Prostate gland (tissue), 2 donors: ENCODE measurements at regions not wholly inside any gene's neighbourhood (a gene's known extent, or its start where the extent isn't known, plus 50 kb on each side); places are given as distances from the start of the nearest gene placed in this dataset.

Experiments
- POLR2A ChIP-seq: fragments of 450-650 bp; IDR thresholded peaks from one replicate; pipeline ENCODE4 v1.6.1; 2016; ENCODE audit warnings: antibody characterized with exemption, mild to moderate bottlenecking
- POLR2AphosphoS5 ChIP-seq: sonication (generic); formaldehyde crosslinking; IDR thresholded peaks from one replicate; pipeline ENCODE4 v1.6.1; 2017; ENCODE audit warnings: antibody characterized with exemption
- TF ChIP-seq, protein P1 (sequence below), 4 experiments: fragments of 200-600 bp in 2 of 4; fragments of 450-650 bp in 2 of 4; sonication (generic) in 2 of 4; IDR thresholded peaks; 1 replicate in 3 of 4; 2 replicates in 1 of 4; pipeline ENCODE4 v1.5.1; 2016 to 2019; ENCODE audit warnings: antibody characterized with exemption in 4 of 4, mild to moderate bottlenecking in 2 of 4, moderate library complexity in 2 of 4

DNA sequence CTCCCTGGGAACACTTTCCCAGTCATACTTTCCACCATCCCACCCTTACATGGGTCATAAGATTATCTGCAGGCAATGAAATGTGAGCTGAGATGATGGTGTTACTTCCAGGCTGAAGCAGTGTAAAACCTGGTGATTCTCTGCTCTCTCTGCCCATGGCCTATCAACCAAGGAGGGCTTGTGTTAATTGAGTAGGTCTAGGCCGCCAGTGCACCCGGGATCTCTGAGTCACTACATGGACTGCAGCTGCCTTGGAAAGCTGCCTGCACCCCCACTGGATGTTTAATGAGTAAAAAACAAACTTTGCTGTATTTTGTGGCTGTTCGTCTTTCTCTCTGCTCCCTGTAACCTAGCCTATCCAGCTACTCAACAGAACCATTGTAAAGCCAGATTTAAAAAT, 451.7 kb upstream of the SMIM21 start:
- TF ChIP-seq, protein P1, sequence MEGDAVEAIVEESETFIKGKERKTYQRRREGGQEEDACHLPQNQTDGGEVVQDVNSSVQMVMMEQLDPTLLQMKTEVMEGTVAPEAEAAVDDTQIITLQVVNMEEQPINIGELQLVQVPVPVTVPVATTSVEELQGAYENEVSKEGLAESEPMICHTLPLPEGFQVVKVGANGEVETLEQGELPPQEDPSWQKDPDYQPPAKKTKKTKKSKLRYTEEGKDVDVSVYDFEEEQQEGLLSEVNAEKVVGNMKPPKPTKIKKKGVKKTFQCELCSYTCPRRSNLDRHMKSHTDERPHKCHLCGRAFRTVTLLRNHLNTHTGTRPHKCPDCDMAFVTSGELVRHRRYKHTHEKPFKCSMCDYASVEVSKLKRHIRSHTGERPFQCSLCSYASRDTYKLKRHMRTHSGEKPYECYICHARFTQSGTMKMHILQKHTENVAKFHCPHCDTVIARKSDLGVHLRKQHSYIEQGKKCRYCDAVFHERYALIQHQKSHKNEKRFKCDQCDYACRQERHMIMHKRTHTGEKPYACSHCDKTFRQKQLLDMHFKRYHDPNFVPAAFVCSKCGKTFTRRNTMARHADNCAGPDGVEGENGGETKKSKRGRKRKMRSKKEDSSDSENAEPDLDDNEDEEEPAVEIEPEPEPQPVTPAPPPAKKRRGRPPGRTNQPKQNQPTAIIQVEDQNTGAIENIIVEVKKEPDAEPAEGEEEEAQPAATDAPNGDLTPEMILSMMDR (IDR thresholded peaks at IDR 0.05) = no peak
- TF ChIP-seq POLR2A (no peak), POLR2AphosphoS5 (no peak)
